K562 (cell line): ENCODE measurements at regions not wholly inside any gene's neighbourhood (a gene's known extent, or its start where the extent isn't known, plus 50 kb on each side); places are given as distances from the start of the nearest gene placed in this dataset.

Experiments
- ATAC-seq: fragments of 200-7000 bp; cut with Tn5 transposase; 3 replicates; pipeline ENCODE4 v1.9.1; 2020; ENCODE audit warnings: moderate library complexity
- BruUV-seq: library from RNA; stranded (reverse); fragments of 400-500 nt; replicated peaks from 2 replicates; lab custom pipeline; 2021; lab: Mats Ljungman, UMichigan
- CTCF ChIA-PET: fragments of 300-600 bp; formaldehyde crosslinking; extraction: SDS; loops from one replicate; lab custom pipeline; 2021; ENCODE audit warnings: low intra/inter-chr PET ratio; lab: Yijun Ruan, JAX
- POLR2A ChIA-PET: fragments of 300-600, 350-650 bp; sonication (Branson Sonifier 250); formaldehyde crosslinking; extraction: SDS; loops from one replicate; lab custom pipeline; 2021; ENCODE audit warnings: antibody characterized with exemption, inconsistent platforms; lab: Yijun Ruan, JAX
- DNase-seq, 4 experiments: peaks; one replicate each; pipeline versions ENCODE4 v3.0.0 to v3.0.0-alpha.2; 2011 to 2018; ENCODE audit warnings: low spot score in 3 of 4, mixed read lengths in 3 of 4; ENCODE audit errors: extremely low read depth in 1 of 4
- FAIRE-seq: peaks from 2 replicates; lab custom pipeline; 2011; peaks lifted over from hg19 to GRCh38; lab: Jason Lieb, UNC
- H2AFZ ChIP-seq: 2 replicates; pipeline ENCODE4 v1.6.0; 2011; ENCODE audit warnings: low read depth, low read length, control low read depth, inconsistent platforms
- H3K27ac ChIP-seq: fragments of 200-600 bp; 3 replicates; pipeline ENCODE4 v1.8.0; 2011; ENCODE audit warnings: low read depth, mild to moderate bottlenecking, control low read depth, inconsistent platforms, low read length, moderate library complexity, mixed read lengths; ENCODE audit errors: extremely low read depth
- H3K27me3 ChIP-seq, 2 experiments: fragments of 300-600 bp in 1 of 2; 2 replicates in 1 of 2; 3 replicates in 1 of 2; pipeline versions ENCODE4 v1.6.0 to v1.8.0; 2011; ENCODE audit warnings: inconsistent platforms in 2 of 2, low read length in 2 of 2, mild to moderate bottlenecking in 1 of 2, mixed read lengths in 1 of 2, moderate library complexity in 1 of 2; ENCODE audit not compliant: control insufficient read depth in 2 of 2, insufficient read depth in 2 of 2
- H3K36me3 ChIP-seq: fragments of 300-600 bp; 3 replicates; pipeline ENCODE4 v1.8.0; 2011; ENCODE audit warnings: mild to moderate bottlenecking, low read length, inconsistent platforms; ENCODE audit not compliant: control insufficient read depth, insufficient read depth
- H3K4me1 ChIP-seq, 2 experiments: fragments of 200-600 bp in 1 of 2; replicated peaks in 1 of 2; 2 replicates in 1 of 2; 3 replicates in 1 of 2; pipeline versions ENCODE4 v1.5.1 to v1.8.0; 2011; ENCODE audit warnings: inconsistent platforms in 2 of 2, low read length in 2 of 2, mild to moderate bottlenecking in 1 of 2, mixed read lengths in 1 of 2, moderate library complexity in 1 of 2; ENCODE audit not compliant: control insufficient read depth in 2 of 2, insufficient read depth in 2 of 2
- H3K4me2 ChIP-seq: 2 replicates; pipeline ENCODE4 v1.6.1; 2011; ENCODE audit warnings: low read length, control low read depth, inconsistent platforms, mixed read lengths; ENCODE audit not compliant: insufficient read depth
- H3K4me3 ChIP-seq: fragments of 200-600 bp; sonication (generic), shearing (Covaris generic); 2 replicates; pipeline ENCODE4 v1.5.1; 2016; ENCODE audit warnings: control low read depth, inconsistent platforms
- H3K79me2 ChIP-seq: fragments of 200-600 bp; 3 replicates; pipeline ENCODE4 v1.8.0; 2011; ENCODE audit warnings: low read length, inconsistent platforms; ENCODE audit not compliant: control insufficient read depth, insufficient read depth
- H3K9ac ChIP-seq, 2 experiments: 2 replicates each; pipeline versions ENCODE4 v1.6.0 to v1.6.1; 2011; ENCODE audit warnings: low read depth in 2 of 2, low read length in 2 of 2, control low read depth in 1 of 2, inconsistent platforms in 1 of 2, mild to moderate bottlenecking in 1 of 2, mixed read lengths in 1 of 2; ENCODE audit not compliant: insufficient read depth in 1 of 2
- H3K9me1 ChIP-seq: one replicate; pipeline ENCODE4 v1.6.0; 2011; ENCODE audit warnings: inconsistent platforms, mild to moderate bottlenecking, low read length, moderate library complexity; ENCODE audit not compliant: control insufficient read depth, insufficient read depth
- H3K9me3 ChIP-seq: replicated peaks from 2 replicates; pipeline ENCODE4 v1.5.1; 2011; ENCODE audit warnings: low read depth, low read length, inconsistent platforms; ENCODE audit not compliant: control insufficient read depth, insufficient read depth
- H4K20me1 ChIP-seq: replicated peaks from 2 replicates; pipeline ENCODE4 v1.6.1; 2011; ENCODE audit warnings: low read length, inconsistent platforms, mixed read lengths; ENCODE audit not compliant: control insufficient read depth, insufficient read depth
- CBX1 ChIP-seq: sonication (generic); IDR thresholded peaks from 2 replicates; pipeline ENCODE4 v1.6.1; 2016; ENCODE audit warnings: antibody characterized with exemption, low read depth, mild to moderate bottlenecking
- CBX5 ChIP-seq: IDR thresholded peaks from 2 replicates; pipeline ENCODE4 v1.6.1; 2014; ENCODE audit warnings: low read depth, borderline replicate concordance
- DACH1 ChIP-seq: fragments of 450-650 bp; IDR thresholded peaks from 2 replicates; pipeline ENCODE4 v1.6.1; 2018; ENCODE audit not compliant: partially characterized antibody
- ETV1 ChIP-seq: fragments of 450-650 bp; conservative IDR thresholded peaks from 2 replicates; pipeline ENCODE4 v1.6.1; 2016; ENCODE audit warnings: missing genetic modification characterization, control low read depth, low read depth, missing compliant biosample characterization
- FOSL1 ChIP-seq: fragments of 200-800 bp; sonication (Bioruptor generic); conservative IDR thresholded peaks from 2 replicates; pipeline ENCODE4 v1.6.1; 2016; ENCODE audit warnings: missing genetic modification characterization, missing compliant biosample characterization
- FOXJ2 ChIP-seq: fragments of 200-800 bp; sonication (Bioruptor generic); IDR thresholded peaks from 2 replicates; pipeline ENCODE4 v1.6.1; 2016; ENCODE audit warnings: missing genetic modification characterization, missing compliant biosample characterization
- JUND ChIP-seq, 2 experiments: IDR thresholded peaks; 2 replicates in 1 of 2; 3 replicates in 1 of 2; pipeline ENCODE4 v1.6.1; 2011; ENCODE audit warnings: borderline replicate concordance in 2 of 2, low read depth in 2 of 2, low read length in 2 of 2, improper control_type of control experiment in 1 of 2, missing biosample characterization in 1 of 2, missing genetic modification characterization in 1 of 2, missing genetic modification reagents in 1 of 2
- MTA1 ChIP-seq: fragments of 450-650 bp; IDR thresholded peaks from 2 replicates; pipeline ENCODE4 v1.6.1; 2017; ENCODE audit warnings: borderline replicate concordance
- PPARD ChIP-seq: fragments of 250-450 bp; sonication (Bioruptor Pico); IDR thresholded peaks from 2 replicates; pipeline ENCODE4 v1.8.0; 2022; ENCODE audit warnings: inconsistent platforms, mild to moderate bottlenecking, moderate library complexity
- PURB ChIP-seq: sonication (generic); formaldehyde crosslinking; IDR thresholded peaks from 2 replicates; pipeline ENCODE4 v1.9.0; 2021; ENCODE audit warnings: low read depth, mild to moderate bottlenecking, missing genetic modification reagents
- RAD51 ChIP-seq: fragments of 450-650 bp; IDR thresholded peaks from 2 replicates; pipeline ENCODE4 v1.7.1; 2016; ENCODE audit warnings: low read depth, mild to moderate bottlenecking, borderline replicate concordance
- RBM17 ChIP-seq: fragments of 200-400 bp; formaldehyde crosslinking; IDR thresholded peaks from 2 replicates; pipeline ENCODE4 v1.6.1; 2017; ENCODE audit warnings: low read depth, mild to moderate bottlenecking, low read length, borderline replicate concordance
- SMAD4 ChIP-seq: fragments of 250-450 bp; sonication (Bioruptor Pico); conservative IDR thresholded peaks from 2 replicates; pipeline ENCODE4 v1.8.0; 2021; ENCODE audit warnings: inconsistent platforms, mild to moderate bottlenecking, moderate library complexity
- TBP ChIP-seq: optimal IDR thresholded peaks from 2 replicates; pipeline ENCODE3; 2011; ENCODE audit warnings: low read depth, low read length, improper control_type of control experiment
- ZBTB12 ChIP-seq: fragments of 250-450 bp; sonication (Bioruptor Pico); IDR thresholded peaks from 2 replicates; pipeline ENCODE4 v1.4.0; 2020
- ZNF3 ChIP-seq: fragments of 250-450 bp; sonication (Bioruptor Pico); IDR thresholded peaks from 2 replicates; pipeline ENCODE4 v1.5.0; 2021; ENCODE audit warnings: mild to moderate bottlenecking, moderate library complexity
- ZNF780A ChIP-seq: fragments of 250-450 bp; sonication (Bioruptor Pico); IDR thresholded peaks from 2 replicates; pipeline ENCODE4 v1.5.0; 2021; ENCODE audit warnings: mild to moderate bottlenecking
- WGBS: fragments of 100-300 bp; shearing (Covaris generic); methylation state at CpG from one replicate; pipeline ENCODE4 v1.1.6; 2016; ENCODE audit warnings: low coverage, mixed read lengths; ENCODE audit not compliant: insufficient coverage; ENCODE audit errors: missing lambda C conversion rate; 5-methylcytosine and 5-hydroxymethylcytosine counted together
- in situ Hi-C: fragments of 300-500 bp; cut with MboI; formaldehyde crosslinking; loops from 4 replicates; pipeline ENCODE4 v1.15.0; 2018; ENCODE audit warnings: inconsistent platforms, mixed read lengths
- intact Hi-C: fragments of 100-400 bp; cut with micrococcal nuclease; formaldehyde crosslinking; loops from 2 replicates; pipeline ENCODE4 v1.14.2; 2022
- TF ChIP-seq, protein P1 (sequence below): IDR thresholded peaks from 3 replicates; pipeline ENCODE4 v1.6.1; 2011; ENCODE audit warnings: borderline replicate concordance, mild to moderate bottlenecking, moderate library complexity; ENCODE audit not compliant: insufficient read length; ENCODE audit errors: extremely low read depth

- DNase-seq (no peak), ATAC-seq (no peak), FAIRE-seq (no peak)
- H3K9me3 ChIP-seq: no peaks in the 10 kb centered on the region
- H3K79me2 ChIP-seq: no peaks in the 10 kb centered on the region
- no peak overlapping the region for H2AFZ ChIP-seq
- no peak overlapping the region for H3K27ac ChIP-seq
- no peak overlapping the region for H3K9ac ChIP-seq
- H3K36me3 ChIP-seq: no peaks in the 10 kb centered on the region
- 1% methylated on average over 10 of the region's 10 CpGs for WGBS
- no peak overlapping the region for H3K4me2 ChIP-seq
- intact Hi-C loops: no loop called here
- no peak for TF ChIP-seq TBP
- no peak for TF ChIP-seq ZBTB12 (CRISPR knock-in tag)
- no peak for TF ChIP-seq SMAD4 (CRISPR knock-in tag)
- no peak for TF ChIP-seq CBX5
- no peak for TF ChIP-seq RAD51
- no peak for TF ChIP-seq JUND (IDR thresholded peaks at IDR 0.05; ENCODE audit: borderline replicate concordance, low read depth, low read length)
- TF ChIP-seq JUND (tag; IDR thresholded peaks at IDR 0.05; ENCODE audit: borderline replicate concordance, low read depth, low read length): no peak
- no peak for TF ChIP-seq ZNF780A (CRISPR knock-in tag)
- no peak for TF ChIP-seq FOXJ2 (tag)
- TF ChIP-seq, protein P1, sequence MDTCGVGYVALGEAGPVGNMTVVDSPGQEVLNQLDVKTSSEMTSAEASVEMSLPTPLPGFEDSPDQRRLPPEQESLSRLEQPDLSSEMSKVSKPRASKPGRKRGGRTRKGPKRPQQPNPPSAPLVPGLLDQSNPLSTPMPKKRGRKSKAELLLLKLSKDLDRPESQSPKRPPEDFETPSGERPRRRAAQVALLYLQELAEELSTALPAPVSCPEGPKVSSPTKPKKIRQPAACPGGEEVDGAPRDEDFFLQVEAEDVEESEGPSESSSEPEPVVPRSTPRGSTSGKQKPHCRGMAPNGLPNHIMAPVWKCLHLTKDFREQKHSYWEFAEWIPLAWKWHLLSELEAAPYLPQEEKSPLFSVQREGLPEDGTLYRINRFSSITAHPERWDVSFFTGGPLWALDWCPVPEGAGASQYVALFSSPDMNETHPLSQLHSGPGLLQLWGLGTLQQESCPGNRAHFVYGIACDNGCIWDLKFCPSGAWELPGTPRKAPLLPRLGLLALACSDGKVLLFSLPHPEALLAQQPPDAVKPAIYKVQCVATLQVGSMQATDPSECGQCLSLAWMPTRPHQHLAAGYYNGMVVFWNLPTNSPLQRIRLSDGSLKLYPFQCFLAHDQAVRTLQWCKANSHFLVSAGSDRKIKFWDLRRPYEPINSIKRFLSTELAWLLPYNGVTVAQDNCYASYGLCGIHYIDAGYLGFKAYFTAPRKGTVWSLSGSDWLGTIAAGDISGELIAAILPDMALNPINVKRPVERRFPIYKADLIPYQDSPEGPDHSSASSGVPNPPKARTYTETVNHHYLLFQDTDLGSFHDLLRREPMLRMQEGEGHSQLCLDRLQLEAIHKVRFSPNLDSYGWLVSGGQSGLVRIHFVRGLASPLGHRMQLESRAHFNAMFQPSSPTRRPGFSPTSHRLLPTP: no peak
- no peak for TF ChIP-seq PURB (CRISPR knock-in tag)
- TF ChIP-seq DACH1: no peak
- no peak for TF ChIP-seq RBM17
- TF ChIP-seq ZNF3 (CRISPR knock-in tag): no peak
- TF ChIP-seq CBX1: no peak
- TF ChIP-seq ETV1 (tag): no peak
- TF ChIP-seq MTA1: no peak
- no peak for TF ChIP-seq PPARD (CRISPR knock-in tag)
- TF ChIP-seq FOSL1 (tag): no peak
- no TSS peak for BruUV-seq
- H3K27me3 ChIP-seq: peaks cover 0 to 34% of the 10 kb centered on the region in 2 experiments; a peak in 3 of 5 replicates
- POLR2A ChIA-PET: interaction anchor here (0.7 to 1.2 kb wide), 2 partner anchors 15 to 68 kb away, joined by 3 read pairs; no protein-coding TSS in a partner anchor
- in situ Hi-C loops: no loop called here
- H3K9me1 ChIP-seq: no peaks in the 10 kb centered on the region
- H3K4me3 ChIP-seq: no peak overlapping the region
- no peaks in the 10 kb centered on the region for H4K20me1 ChIP-seq
- peaks cover 0 to 4% of the 10 kb centered on the region in 2 experiments; a peak in 2 of 5 replicates for H3K4me1 ChIP-seq
- CTCF ChIA-PET: no interaction called here
These were observed 94.7 kb downstream of the PLXNA1 start for GRCh38 chr3:127077505-127078064.
